Pancreas (tissue), 10 donors: ENCODE measurements at regions not wholly inside any gene's neighbourhood (a gene's known extent, or its start where the extent isn't known, plus 50 kb on each side); places are given as distances from the start of the nearest gene placed in this dataset.

Experiments
- ATAC-seq, 4 donors: fragments of 200-7000 bp; cut with Tn5 transposase; one replicate each; pipeline versions ENCODE4 v1.8.0 to v1.9.1; 2020; ENCODE audit warnings: mild to moderate bottlenecking in 4 of 4, moderate library complexity in 4 of 4
- DNase-seq, 6 donors: peaks; one replicate each; pipeline ENCODE4 v3.0.0-alpha.2; 2020
- FAIRE-seq: peaks from 2 replicates; lab custom pipeline; 2012; peaks lifted over from hg19 to GRCh38; lab: Jason Lieb, UNC
- H3K27ac ChIP-seq, 4 donors: fragments of 200-600 bp; sonication (generic); 1 replicate in 3 of 4; 2 replicates in 1 of 4; pipeline versions ENCODE4 v1.5.0 to v1.8.0; 2020
- H3K27me3 ChIP-seq, 4 donors: fragments of 200-600 bp; one replicate each; pipeline ENCODE4 v1.8.0; 2021
- H3K36me3 ChIP-seq, 3 donors: fragments of 200-600 bp; sonication (generic) in 1 of 3; one replicate each; pipeline versions ENCODE4 v1.5.0 to v1.8.0; 2020 to 2021
- H3K4me1 ChIP-seq, 3 donors: fragments of 200-600 bp; one replicate each; pipeline ENCODE4 v1.8.0; 2021
- H3K4me3 ChIP-seq, 4 donors: fragments of 200-600 bp; sonication (generic) in 2 of 4; one replicate each; pipeline versions ENCODE4 v1.5.0 to v1.8.0; 2020 to 2021
- H3K9me3 ChIP-seq, 4 donors: fragments of 200-600 bp; one replicate each; pipeline ENCODE4 v1.8.0; 2021
- CTCF ChIP-seq, 4 donors: fragments of 200-600 bp; sonication (generic) in 3 of 4; IDR thresholded peaks; one replicate each; pipeline versions ENCODE4 v1.5.0 to v1.8.0; 2021; ENCODE audit warnings: antibody characterized with exemption in 4 of 4
- WGBS, 2 donors: extraction: QIAGEN DNeasy Blood & Tissue Kit; methylation state at CpG; one replicate each; pipeline ENCODE4 v1.1.7; 2013; 5-methylcytosine and 5-hydroxymethylcytosine counted together
- intact Hi-C, 3 donors: fragments of 100-400 bp; cut with DNase I; formaldehyde crosslinking; loops; one replicate each; pipeline versions ENCODE4 v1.11.1 to v1.14.2; 2022
- donor health status: healthy with polysubstance abuse.
- donor health status: DM: no; HTN: no; CAD: no; lungs with moderate emphysema.
- donor health status: DM: no; HTN: no; CAD: no.
- donor health status: control.
- donor health status: control.
- donor health status: Bipolar disorder and iron deficiency.
- donor health status: DM: yes; HTN: yes; CAD: no.
- donor health status: DM: no; HTN: no; CAD: no.
- donor health status: DM: no; HTN: no; CAD: no.
- donor health status: DM: yes; HTN: yes; CAD: no.

GRCh38 chr1:186514367-186514766 is 53.5 kb upstream of the PDC start:
- Histone ChIP-seq H3K27ac (no peak overlapping the region), H3K4me3 (no peak overlapping the region), H3K4me1 (no peaks in the 10 kb centered on the region), H3K9me3 (no peaks in the 10 kb centered on the region), H3K27me3 (no peaks in the 10 kb centered on the region), H3K36me3 (no peaks in the 10 kb centered on the region)
- intact Hi-C loops, result no loop called here
- ATAC-seq (no peak), FAIRE-seq (no peak), DNase-seq (no peak)
- 69 to 72% methylated on average over 4 of the region's 4 CpGs for WGBS, 2 donors
- no peak for TF ChIP-seq CTCF (IDR thresholded peaks at IDR 0.05)

DNA sequence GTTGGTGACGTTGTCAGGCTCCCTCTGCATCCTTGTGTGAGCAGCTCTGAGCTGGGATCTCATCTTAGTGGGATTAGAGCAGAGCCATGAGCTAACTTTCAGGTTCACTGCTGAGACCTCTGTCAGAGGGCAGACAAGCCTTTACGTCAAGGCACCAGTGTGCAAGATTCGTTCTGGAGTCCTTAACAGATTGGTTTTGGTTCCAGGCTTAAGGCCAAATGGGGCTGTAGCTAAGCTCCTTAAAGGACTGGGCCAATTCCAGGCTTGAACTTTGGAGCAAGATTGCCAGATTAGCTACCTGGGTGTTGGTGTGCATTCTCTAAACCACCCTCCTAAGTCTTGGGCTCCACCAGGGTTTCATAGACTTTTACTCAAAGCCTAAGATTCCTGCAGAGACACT is 52.6 kb upstream of the PDC start:
- no peaks in the 10 kb centered on the region for H3K36me3 ChIP-seq
- intact Hi-C loops, result no loop called here
- no peaks in the 10 kb centered on the region for H3K4me1 ChIP-seq
- DNase-seq, result no peak
- no peak overlapping the region for H3K27ac ChIP-seq
- H3K27me3 ChIP-seq, result no peaks in the 10 kb centered on the region
- TF ChIP-seq CTCF (IDR thresholded peaks at IDR 0.05), result no peak
- no peak overlapping the region for H3K4me3 ChIP-seq
- FAIRE-seq, result no peak
- H3K9me3 ChIP-seq, result no peaks in the 10 kb centered on the region
- 62 to 68% methylated on average over 3 of the region's 3 CpGs for WGBS, 2 donors
- no peak for ATAC-seq

- Histone ChIP-seq H3K27me3 (no peaks in the 10 kb centered on the region), H3K4me3 (no peak overlapping the region), H3K4me1 (no peaks in the 10 kb centered on the region), H3K27ac (no peak overlapping the region), H3K36me3 (no peaks in the 10 kb centered on the region), H3K9me3 (no peaks in the 10 kb centered on the region)
- no peak for DNase-seq
- ATAC-seq, result no peak
- intact Hi-C loops, result no loop called here
- no peak for FAIRE-seq
- WGBS, 2 donors, result 84 to 86% methylated on average over 3 of the region's 3 CpGs
- no peak for TF ChIP-seq CTCF (IDR thresholded peaks at IDR 0.05)
These were observed 52.0 kb upstream of the PDC start for GRCh38 chr1:186512698-186513457.

DNA sequence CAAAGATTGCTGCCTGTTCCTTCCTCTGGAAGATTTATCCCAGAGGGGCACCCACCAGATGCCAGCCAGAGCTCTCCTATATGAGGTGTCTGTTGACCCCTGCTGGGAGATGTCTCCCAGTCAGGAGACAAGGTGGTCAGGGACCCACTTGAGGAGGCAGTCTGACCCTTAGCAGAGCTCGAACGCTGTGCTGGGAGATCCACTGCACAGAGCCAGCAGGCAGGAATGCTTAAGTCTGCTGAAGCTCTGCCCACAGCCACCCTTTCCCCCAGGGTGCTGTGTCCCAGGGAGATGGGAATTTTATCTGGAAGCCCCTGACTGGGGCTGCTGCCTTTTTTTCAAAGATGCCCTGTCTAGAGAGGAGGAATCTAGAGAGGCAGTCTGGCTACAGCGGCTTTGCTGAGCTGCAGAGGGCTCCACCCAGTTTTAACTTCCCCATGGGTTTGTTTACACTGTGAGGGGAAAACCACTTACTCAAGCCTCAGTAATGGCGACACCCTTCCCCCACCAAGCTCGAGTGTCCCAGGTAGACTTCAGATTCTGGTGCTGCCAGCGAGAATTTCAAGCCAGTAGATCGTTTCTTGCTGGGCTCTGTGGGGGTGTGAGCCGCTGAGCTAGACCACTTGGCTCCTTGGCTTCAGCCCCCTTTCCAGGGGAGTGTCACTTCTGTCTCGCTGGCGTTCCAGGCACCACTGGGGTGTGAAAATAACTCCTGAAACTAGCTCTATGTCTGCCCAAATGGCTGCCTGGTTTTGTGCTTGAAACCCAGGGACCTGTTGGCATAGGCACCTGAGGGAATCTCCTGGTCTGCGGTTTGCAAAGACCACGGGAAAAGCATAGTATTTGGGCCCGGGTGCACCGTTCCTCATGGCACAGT is 51.1 kb upstream of the PDC start:
- H3K27ac ChIP-seq, result no peak overlapping the region
- no peaks in the 10 kb centered on the region for H3K9me3 ChIP-seq
- no peaks in the 10 kb centered on the region for H3K4me1 ChIP-seq
- intact Hi-C loops, result no loop called here
- H3K27me3 ChIP-seq, result no peaks in the 10 kb centered on the region
- ATAC-seq (peak in 1 of 4 donors; percentile 54), FAIRE-seq (no peak), DNase-seq (peak in 2 of 6 donors; percentile 12 to 24)
- no peaks in the 10 kb centered on the region for H3K36me3 ChIP-seq
- H3K4me3 ChIP-seq, result no peak overlapping the region
- TF ChIP-seq CTCF (IDR thresholded peaks at IDR 0.05), result no peak
- WGBS, 2 donors, result 61 to 64% methylated on average over 14 of the region's 14 CpGs
